Fibroblast of lung (primary cell): ENCODE measurements at regions not wholly inside any gene's neighbourhood (a gene's known extent, or its start where the extent isn't known, plus 50 kb on each side); places are given as distances from the start of the nearest gene placed in this dataset.

ENCODE experiments used
- CTCF ChIP-seq, 2 donors: IDR thresholded peaks in 1 of 2; conservative IDR thresholded peaks in 1 of 2; 1 replicate in 1 of 2; 2 replicates in 1 of 2; pipeline ENCODE4 v1.5.1; 2011 to 2012; ENCODE audit warnings: low read length in 2 of 2, control low read depth in 1 of 2, inconsistent platforms in 1 of 2, low read depth in 1 of 2, mild to moderate bottlenecking in 1 of 2
- EZH2 ChIP-seq: IDR thresholded peaks from 2 replicates; pipeline ENCODE4 v1.5.1; 2012; ENCODE audit warnings: low read length, control low read depth, mild to moderate bottlenecking; ENCODE audit errors: missing control alignments

- TF ChIP-seq CTCF (conservative IDR thresholded peaks at IDR 0.05 in 1 of 2, IDR thresholded peaks at IDR 0.05 in 1 of 2; ENCODE audit: low read depth in 1 of 2, low read length in 2 of 2) = no peak
- no peak for TF ChIP-seq EZH2
These were observed 256.4 kb upstream of the PHYHIPL start for GRCh38 chr10:58919927-58920654.
